Dermis microvascular lymphatic vessel endothelial cell (primary cell): ENCODE measurements at regions not wholly inside any gene's neighbourhood (a gene's known extent, or its start where the extent isn't known, plus 50 kb on each side); places are given as distances from the start of the nearest gene placed in this dataset.
"Not testable (repeated sequence)": the region's sequence is repeated elsewhere in the genome, so short reads cannot be mapped to it uniquely, and the experiment has no call there.

ENCODE experiments used
- DNase-seq, 2 donors: peaks; one replicate each; pipeline versions ENCODE4 v3.0.0 to v3.0.0-alpha.2; 2010; ENCODE audit warnings: low read depth in 2 of 2

DNA sequence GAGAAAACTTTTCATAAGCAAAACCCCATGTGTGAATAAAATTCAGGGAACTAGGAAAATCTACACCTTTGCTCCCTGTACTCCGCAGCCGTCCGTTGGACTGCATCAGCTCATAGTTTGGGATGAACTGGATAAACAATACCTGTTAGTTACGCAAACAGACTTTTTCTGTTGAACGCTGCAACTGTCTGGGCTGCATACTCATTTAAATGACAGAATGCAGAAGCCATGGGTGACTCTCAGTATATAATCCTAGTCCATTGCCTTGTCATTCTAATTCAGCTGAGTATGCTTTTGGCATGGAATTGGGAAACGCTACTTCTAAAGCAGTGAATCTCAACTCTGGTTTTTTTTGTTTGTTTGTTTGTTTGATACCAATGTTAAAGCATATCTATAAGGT, 151.6 kb downstream of the SLITRK1 start:
- DNase-seq: no peak

DNA sequence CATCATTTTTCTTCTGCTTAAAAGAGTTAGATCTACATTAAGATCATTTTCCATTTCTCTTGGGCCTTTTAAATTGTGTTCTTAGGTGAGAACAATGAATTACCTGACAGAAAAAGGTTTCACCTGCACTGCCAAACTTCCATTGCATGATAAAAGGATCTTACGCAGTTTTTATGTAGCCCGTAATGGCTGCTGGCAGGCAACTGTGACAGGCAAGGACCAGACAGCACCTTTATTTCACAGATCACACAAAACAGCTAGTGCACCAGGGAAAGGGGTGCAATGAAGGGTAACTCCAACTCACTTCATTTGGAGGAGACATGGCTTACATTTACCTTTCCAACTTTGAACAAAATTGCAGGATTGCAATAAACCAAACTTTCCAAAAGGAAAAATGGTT, 159.8 kb downstream of the SLITRK1 start:
- no peak for DNase-seq

GRCh38 chr13:83716121-83716520, 166.2 kb downstream of the SLITRK1 start:
- DNase-seq: no peak

- DNase-seq: no peak
Observed at GRCh38 chr13:83714236-83714635, 168.0 kb downstream of the SLITRK1 start.

DNA sequence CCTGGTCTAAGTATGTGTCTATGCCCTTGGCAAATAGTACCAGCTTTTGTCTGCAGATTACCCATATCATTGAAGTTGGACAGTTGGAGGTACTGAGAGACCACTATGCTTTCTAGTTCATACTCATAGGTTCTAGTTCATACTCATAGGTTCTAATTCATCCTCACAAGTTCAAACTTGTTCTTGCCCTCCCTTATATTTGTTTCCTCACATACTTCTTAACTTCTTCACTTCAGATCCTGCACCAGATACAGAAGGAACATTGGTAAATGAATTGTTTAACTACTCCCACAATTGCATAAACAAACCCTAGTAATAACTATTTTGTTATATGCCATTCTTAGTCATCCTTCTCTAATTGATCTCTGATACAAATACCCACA, 172.2 kb downstream of the SLITRK1 start:
- no peak for DNase-seq

DNA sequence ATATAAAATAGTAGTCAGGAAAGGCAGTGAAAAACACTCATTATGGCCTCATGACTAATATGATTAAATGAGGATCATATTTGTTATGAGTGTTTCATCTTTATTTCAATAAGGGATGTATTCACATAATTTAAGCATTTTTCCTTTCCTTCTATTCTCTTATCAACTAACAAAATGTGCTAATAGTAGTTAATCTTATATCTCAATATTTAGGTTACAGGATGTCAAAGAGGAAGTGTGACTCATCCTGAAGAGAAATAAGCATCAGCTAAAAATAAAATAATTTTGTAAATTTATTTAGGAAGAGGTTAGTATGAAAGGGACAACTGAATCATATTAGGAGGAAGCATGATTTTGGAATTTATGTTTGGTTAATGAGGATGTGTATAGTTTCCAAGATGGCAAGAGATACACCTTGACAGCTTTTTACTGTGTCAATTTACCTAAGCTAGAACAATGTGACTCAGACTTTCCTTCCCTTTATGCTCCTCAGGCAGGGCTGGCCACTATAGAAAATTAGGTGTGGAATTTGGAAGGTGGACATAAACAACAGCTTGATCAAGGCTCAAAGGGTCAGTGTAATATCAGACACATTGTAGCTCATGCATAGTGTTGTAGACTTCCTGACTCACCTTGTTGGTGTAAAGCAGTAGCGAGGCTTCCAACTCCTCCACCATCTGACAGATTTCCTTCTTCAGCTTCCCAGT, 172.7 kb downstream of the SLITRK1 start:
- DNase-seq: no peak

DNA sequence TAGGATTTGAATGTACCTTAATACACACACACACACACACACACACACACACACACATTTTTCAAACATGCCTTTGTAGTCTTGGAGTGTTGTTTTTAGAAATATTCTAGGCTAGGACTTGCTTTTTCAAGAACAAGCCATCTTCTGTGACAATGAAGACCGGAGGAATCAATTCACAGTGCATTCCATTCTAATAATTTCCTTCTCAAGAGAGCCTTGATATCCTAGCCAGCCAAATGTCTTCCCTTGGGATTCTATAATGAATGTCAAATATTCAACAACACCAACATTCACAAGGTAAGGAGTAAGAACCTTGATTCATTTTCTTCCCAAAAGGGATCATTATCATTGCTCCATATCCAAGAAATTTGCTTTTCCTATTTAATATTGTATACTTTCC, 180.3 kb downstream of the SLITRK1 start:
- DNase-seq: no peak

DNA sequence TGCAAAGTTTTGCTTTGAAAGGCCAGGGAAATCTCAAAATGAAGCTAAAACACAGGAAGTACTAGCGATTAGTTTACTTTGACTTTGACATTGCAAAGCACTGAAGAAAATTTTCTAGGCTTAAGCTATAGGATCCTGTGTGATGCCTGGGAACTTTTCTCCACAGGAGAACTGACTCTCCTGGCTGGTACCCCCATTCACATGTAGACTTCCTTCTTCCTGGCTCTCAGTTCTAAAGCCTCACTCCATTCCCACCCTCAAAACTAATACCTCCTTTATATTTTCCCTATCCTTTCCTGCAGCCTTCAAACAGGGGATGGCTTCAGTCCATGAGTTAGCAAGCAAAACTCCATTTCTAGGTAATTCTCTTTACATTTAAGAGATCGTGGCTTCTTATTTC, 189.5 kb downstream of the SLITRK1 start:
- DNase-seq: no peak

DNA sequence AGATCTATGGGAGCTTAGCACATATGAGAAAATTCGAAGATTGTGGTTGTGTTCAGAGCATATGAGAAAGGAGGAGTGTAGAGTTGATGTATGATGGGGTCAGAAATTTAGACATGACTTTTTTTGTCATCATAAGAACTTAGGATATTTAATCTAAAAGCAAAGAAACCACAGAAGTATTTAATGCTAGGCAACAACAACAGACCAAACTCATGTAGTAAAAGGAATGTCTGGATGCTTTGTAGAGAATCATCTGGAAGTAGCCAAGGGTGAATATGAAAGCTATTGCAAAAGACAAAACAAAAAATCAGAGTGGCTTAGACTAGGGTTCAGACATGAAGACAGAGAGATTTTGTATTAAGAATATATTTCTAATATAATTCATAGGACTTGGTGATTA, 190.3 kb downstream of the SLITRK1 start:
- DNase-seq: no peak

DNA sequence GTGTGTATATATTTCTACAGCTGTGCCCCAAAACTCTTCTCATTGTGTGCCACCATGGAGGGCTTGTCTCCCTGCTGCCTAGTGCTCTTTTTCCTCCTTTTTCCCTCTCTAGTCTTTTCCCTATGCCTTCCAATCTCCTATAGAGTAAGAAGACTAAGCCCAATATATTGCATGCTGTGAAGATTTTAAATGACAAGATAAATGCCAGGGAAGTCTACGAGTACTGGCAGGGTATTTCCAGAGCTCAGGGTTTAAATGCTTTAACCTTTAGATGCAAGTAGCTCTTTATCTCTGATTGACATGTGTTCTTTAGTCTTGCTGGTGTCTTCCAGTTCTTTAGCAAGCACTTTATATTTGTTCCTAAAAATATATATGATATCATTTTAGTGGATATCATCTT, 200.7 kb downstream of the SLITRK1 start:
- no peak for DNase-seq

DNA sequence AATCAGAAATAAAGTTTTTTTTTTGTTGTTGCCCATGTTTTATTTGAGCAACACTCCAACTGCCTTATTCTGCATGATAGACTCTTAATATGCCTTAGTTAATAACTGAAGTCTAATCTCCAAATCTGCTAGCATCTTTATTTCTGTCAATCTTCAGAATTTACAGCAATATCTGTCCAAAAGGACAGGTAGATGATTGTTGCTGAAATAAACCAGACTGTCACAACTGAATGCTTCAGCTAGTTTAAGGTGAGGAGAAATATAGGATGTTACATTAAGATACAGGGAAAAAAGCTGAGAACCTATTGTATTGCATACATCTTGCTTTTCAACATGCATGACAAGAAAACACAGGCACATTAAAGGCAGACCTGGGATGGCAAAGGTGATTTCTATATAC, 204.3 kb downstream of the SLITRK1 start:
- no peak for DNase-seq

DNA sequence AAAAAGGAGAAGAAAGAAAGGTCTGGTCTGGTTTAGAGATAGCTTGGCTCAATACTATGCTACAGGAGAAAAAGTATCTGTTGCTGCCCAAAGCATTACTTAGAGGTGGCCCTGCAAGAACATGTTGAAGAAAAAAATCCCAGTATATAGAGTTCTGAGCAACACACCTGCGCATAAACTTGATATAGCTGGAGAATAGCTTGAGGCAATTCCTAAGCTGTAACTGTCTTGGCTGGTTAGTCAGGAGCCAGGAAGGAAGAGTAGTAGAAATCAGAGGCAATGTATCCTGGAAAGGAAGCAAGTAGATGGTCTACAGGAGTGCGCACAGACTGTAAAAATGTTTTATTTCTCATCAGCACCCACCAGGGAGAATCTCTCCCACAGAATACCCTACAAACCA, 209.7 kb downstream of the SLITRK1 start:
- DNase-seq: no peak

DNA sequence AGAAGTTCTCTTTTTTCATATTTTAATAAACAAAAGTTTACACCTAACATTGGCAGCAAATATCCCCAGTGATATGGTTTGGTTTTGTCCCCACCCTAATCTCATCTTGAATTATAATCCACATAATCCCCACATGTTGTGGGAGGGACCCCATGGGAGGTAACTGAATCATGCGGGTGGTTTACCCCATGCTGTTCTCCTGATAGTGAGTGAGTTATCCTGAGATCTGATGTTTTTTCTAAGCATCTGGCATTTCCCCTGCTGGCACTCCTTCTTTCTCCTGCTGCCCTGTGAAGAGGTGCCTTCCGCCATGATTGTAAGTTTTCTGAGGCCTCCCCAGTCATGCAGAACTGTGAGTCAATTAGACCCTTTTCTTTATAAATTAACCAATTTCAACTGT, 214.7 kb downstream of the SLITRK1 start:
- no peak for DNase-seq

DNA sequence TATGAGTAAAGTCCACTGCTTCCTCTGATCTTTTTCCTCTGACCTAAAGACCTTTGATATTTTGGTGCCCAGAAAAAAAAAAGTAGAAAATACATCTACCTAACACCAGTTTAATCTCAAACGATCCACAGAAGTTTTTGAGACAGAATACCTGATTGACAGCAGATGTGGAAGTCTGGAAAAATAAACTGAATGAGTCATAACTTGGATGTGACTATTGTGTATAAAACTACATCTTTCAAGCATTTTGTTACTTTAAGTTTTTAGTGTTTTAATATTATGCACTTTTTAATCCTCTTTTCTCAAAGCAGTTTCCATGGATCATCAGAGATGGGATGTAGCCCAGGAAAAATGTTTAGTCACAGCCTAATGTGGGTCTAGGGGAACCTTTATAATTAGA, 216.1 kb downstream of the SLITRK1 start:
- no peak for DNase-seq

- no peak for DNase-seq
Observed at GRCh38 chr13:83657281-83657680, 225.0 kb downstream of the SLITRK1 start.

- not testable (repeated sequence) for DNase-seq
Observed at GRCh38 chr13:83642617-83643016, 239.7 kb downstream of the SLITRK1 start.

DNA sequence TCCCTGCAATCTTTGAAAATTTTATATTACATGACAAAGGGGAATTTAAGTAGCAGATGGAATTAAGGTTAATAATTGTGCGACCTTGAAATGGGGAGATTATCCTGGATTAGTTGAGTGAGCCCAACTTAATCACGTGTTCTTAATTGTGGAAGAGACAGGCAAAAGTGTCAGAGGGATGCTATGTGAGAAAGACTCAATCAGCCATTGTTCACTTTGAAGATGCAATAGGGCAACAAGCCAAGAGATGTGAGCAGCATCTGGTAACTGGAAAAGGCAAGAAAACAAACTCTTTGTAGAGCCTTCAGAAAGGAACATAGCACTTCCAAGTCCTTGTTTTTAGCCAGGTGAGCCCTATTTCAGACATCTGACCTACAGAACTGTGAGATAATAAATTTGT, 247.7 kb downstream of the SLITRK1 start:
- no peak for DNase-seq

DNA sequence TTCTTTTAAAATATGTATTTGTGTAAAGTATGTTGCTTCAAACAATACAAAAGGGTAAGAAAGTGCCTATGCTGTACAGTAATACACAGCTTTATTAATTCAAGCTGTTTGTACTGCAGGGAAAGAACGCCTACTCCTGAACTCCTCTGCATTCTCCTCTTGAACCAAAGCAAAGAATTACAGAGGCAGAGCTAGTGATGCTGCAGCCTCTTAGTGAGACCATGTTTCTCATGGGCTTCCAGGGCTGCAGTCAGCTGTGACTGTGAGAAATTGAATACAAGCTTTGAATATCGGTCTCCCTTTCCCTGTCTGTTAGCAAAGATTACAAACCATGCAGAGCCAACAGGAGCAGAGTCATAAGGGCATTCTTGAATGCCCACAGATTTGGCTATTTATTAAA, 248.5 kb downstream of the SLITRK1 start:
- no peak for DNase-seq

- no peak for DNase-seq
Observed at GRCh38 chr13:83622422-83622784, 259.9 kb downstream of the SLITRK1 start.

DNA sequence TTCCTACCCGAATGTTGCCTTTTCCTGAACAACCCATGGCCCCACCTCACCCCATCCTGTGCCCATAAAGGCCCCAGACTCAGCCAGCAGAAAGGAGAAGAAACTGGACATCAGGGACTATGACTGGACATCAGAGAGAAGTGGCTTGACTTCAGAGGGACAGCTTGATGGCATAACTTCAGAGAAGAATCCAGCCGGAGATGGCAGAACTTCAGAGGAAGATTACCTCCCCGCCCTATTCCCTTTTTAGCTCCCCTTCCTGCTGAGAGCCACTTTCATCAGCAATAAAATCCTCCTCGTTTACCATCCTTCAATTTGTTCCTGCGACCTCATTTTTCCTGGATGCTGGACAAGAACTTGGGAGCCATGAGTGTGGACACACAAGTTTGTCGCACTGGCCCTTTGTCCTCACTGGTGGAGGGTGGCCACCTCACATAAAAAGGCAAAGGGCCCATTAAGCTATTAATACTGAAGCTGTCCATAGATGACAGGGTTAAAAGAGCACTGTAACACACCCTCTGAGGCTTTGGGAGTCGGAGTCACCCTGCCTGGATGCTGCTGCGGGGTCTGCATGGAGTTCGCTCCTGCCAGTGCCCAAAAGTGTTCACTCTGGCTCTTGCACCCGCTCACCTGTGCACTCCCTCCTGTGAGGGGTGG, 260.4 kb downstream of the SLITRK1 start:
- no peak for DNase-seq

DNA sequence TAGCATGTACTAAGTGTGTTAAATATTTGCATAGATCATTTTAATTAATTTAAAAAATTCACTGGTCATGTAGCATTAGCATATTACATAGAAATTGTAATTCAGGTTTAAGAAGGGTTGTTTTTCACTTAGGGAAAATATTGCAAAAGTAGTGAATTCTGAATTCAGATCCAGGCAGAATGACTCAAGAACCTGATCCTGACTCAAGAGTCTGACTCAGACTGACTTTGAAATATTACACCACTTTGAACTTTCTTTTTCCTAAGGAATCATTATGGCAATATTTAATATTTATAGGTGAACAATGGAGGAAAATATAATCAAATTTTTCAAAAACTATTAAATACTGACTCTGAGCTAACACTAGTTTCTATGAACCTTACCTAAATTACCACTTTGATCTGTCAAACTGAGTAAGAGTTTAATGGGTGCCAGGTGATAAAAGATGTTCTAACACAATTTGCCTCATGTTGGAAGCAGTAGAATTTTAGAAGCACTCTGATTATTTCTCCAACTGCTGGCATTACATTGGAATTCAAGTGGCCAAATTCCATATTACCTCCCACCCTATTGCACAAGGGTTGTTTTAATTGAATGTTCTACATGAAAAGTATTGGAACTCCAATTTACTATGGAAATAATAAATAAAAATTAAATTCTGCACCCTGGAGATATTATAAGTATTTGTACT, 261.6 kb downstream of the SLITRK1 start:
- DNase-seq: no peak

- DNase-seq: no peak
Observed at GRCh38 chr13:83618966-83619365, 263.3 kb downstream of the SLITRK1 start.

GRCh38 chr13:83613524-83613923, 268.8 kb downstream of the SLITRK1 start:
- no peak for DNase-seq
